GM11168 (cell line): ENCODE measurements at regions not wholly inside any gene's neighbourhood (a gene's known extent, or its start where the extent isn't known, plus 50 kb on each side); places are given as distances from the start of the nearest gene placed in this dataset.
"Not testable (repeated sequence)": the region's sequence is repeated elsewhere in the genome, so short reads cannot be mapped to it uniquely, and the experiment has no call there.

ENCODE experiments used
- in situ Hi-C: fragments of 300-500 bp; cut with MboI; formaldehyde crosslinking; loops from one replicate; pipeline ENCODE4 v1.12.0; 2022; ENCODE audit warnings: low sequenced_read_pairs; ENCODE audit not compliant: unreplicated experiment

DNA sequence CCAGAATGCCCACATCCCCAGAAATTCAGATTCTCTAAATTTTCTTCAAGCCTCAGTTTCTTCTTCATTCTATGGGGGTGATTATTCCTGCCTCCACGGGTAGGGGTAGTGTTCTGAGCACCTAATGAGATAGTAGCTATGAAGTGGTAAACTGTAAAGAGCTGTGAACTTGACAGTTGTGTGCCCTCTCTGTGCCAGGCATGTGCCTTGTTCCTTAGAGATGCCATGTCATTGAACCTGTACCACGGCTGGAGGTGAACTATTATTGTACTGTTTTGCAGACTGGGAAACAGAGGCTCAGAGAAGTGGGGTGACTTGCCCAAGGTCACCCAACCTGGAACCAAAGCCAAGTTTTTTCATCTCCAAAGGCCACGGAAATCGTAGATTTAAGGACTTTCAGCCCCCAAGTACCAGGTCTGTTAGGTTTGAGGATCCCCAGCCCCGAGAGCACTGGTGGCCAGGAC is 67.7 kb upstream of the SIRPA start:
- in situ Hi-C loops: no loop called here

GRCh38 chr20:1825938-1826445 is 69.2 kb upstream of the SIRPA start:
- in situ Hi-C loops: no loop called here

- in situ Hi-C loops: no loop called here
These were observed 69.7 kb upstream of the SIRPA start for GRCh38 chr20:1825507-1825906.

DNA sequence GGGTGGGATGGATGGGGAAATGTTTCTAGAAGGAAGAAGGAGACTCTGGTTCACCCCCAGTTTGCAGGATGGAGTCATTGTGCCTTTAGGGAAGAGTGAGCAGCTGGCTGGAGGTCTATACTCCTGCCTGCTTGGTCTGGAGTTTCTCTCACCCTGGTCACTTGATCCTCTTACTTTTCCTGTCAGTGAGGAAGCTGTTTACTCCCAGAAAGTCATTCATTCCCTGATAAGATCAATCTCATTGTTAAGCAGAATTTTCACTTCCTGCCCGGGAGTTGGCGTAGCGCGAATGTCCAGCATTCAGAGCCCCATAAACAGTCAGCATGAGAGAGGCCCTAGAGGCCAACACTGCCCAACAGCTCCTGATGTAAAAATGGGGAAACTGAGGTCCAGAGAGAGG is 70.4 kb upstream of the SIRPA start:
- in situ Hi-C loops: no loop called here

- in situ Hi-C loops: no loop called here
These were observed 71.0 kb upstream of the SIRPA start for GRCh38 chr20:1824181-1824580.

DNA sequence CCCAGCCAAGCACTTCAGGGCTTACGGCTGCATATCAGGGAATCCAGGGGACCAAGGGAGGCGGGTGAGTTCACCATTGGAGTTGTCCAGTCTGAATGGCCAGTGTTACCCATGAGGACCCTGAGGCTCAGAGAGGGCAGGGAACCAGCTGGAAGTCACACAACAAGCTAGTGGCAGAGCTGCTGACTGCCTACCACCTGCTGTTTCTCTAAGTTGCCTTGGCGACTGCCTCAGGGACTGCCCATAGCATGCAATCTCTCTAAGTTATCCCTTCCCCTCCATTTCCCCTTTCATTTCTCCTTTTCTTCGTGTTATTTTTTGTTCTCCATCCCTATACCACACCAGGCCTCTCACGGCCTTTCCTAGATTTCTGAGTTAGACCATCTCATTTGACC is 71.8 kb upstream of the SIRPA start:
- in situ Hi-C loops: no loop called here

GRCh38 chr20:1822564-1823449 is 72.4 kb upstream of the SIRPA start:
- in situ Hi-C loops: no loop called here

DNA sequence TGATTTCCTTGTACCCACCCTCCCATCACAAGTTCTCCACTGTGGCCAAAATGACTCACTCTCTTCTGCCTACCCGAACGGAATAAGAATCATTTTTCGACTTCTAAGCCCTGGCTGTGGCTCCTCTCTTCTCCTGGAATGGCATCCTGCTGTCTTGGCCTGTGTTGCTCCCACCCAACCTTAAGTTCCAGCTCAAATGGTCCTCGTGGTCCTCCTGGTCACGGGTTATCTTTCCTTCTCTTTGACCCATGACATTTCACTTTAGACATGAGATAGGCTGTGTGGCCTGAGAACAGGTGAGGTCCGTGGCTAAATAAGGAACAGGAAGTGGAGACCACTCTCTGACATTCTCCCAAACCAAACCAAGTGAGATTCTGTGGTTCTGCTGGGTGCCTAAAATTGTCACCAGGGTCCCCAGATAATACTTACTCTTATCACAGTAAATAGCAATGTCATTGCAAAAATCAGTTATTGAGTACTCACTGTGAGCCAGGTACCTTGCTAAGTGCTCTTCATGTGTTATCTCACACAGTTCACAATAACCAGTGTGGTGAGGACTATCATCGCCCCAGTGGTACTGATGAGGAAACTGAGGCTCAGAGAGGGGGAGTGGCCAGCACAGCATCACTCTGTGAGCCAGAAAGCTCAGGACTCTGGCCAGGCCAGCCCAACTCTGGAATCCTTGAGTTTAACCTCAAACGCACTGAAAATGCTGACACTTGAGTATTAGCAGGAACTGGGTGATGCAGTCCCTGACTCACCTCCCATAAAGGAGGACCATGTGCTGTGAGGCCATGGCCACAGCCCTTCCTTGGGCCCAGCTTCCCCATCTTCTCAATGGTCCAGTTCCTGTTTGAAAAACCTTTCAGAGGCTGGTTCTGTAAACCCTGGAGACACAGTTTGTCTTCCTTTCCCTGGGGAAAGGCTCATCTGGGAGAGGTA is 74.8 kb upstream of the SIRPA start:
- in situ Hi-C loops: no loop called here

DNA sequence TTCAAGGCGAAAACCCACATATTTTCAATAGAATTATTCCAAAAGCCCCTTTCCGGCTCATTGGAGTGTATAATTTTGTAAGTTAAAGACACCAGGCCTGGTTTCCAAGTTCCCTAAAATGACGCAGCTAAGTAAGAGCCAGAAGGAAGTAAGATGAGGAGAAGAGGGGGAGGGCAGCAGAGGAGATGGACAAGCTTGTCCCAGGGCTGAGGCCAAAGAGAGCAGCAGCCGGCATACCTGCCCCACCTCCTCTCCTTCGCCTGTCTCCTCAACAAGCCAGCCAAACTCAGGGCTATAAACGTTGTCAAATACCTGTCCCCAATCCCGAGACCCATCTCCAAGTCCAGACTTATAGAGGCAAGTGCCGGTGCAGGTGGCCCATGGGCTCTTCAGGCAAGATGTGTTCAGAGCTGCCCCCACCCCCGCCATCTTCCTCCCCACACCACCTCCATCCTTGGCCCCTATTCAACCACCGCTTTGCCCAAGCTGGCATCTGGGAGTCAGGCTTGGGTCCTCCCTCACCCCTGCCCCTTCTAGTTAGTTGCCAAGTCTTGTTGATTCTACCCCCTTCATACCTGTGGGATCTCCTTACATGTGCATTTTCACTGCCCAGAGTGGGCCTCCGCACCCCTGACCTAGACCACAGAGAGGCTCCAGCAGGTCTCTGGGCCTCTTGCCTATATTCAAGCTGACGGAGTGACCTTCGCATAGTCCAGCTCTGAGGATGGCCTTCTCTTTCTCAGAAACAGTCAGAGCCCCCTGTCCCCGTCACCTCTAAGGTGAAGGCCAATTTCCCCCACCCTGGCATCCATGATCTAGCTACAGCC is 75.7 kb upstream of the SIRPA start:
- in situ Hi-C loops: no loop called here

DNA sequence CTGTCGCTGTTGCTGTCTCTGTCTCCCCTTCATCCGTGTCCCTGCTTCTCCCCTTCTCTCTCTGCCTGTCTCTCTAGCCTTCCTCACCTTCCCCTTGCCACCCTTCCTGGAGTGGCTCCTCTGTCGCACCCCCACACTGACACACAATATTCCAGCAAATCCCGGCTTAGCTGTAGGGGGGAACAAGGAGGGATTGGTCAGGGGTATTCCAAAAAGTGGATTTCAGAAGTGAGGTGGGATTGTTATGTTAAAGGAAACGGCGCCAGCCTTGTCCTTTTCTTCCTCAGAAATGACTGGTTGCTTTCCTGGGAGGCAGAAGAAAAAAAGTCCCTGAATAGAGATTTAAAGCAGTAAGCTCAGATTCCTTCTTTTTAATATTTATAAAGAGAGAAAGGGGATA is 76.3 kb upstream of the SIRPA start:
- in situ Hi-C loops: no loop called here

- in situ Hi-C loops: no loop called here
These were observed 76.9 kb upstream of the SIRPA start for GRCh38 chr20:1818247-1818840.

- in situ Hi-C loops: no loop called here
These were observed 77.5 kb upstream of the SIRPA start for GRCh38 chr20:1817577-1818211.

DNA sequence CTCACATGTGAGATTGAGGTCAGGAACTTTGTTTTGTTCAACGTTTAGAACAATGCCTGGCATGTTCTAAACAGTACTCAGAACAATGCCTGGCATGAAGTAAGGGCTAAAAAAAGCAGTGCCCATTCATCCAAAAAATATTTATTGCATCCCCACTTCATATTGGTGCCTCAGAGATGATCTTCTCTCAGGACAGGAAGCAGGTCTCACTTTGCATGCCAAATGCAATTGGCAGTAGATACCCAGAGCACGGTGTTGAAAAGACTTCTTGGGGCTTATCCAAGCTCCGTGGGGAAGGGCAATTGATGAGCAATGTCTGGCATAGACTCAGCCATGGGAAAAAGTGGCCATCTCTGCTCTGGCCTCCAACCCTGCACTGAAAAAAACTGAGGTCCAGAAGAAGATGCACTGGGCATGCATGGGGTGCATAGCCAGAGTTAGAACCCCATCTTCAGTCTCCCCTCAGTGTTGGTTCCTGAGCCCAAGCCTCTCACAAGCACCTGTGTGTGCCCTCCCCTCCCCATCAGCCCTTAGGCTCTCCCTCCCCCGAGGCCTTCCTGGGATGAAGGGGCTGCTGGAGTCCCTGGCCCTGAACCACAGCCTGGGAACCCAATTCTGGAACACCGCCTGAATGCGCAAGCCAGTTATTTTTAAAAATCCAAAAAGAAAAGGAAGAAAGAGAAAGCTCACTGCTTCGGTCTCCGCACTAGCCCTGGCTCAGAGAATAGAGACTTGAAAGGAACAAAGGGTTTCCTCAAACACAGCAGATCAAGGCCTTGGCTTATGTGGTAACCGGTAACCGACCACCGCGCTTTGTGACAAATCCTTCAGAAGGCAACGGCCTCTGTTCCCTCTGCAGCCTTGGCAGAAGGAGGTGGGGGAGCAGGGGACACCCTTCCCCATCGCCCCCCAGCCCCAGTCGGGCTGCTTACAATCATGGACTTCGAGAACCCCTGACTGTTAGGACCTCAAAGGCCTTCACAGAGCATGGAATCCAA is 78.5 kb upstream of the SIRPA start:
- in situ Hi-C loops: no loop called here

- in situ Hi-C loops: no loop called here
These were observed 79.6 kb upstream of the SIRPA start for GRCh38 chr20:1815502-1816085.

- in situ Hi-C loops: not testable (repeated sequence)
These were observed 80.3 kb upstream of the SIRPA start for GRCh38 chr20:1814861-1815260.

DNA sequence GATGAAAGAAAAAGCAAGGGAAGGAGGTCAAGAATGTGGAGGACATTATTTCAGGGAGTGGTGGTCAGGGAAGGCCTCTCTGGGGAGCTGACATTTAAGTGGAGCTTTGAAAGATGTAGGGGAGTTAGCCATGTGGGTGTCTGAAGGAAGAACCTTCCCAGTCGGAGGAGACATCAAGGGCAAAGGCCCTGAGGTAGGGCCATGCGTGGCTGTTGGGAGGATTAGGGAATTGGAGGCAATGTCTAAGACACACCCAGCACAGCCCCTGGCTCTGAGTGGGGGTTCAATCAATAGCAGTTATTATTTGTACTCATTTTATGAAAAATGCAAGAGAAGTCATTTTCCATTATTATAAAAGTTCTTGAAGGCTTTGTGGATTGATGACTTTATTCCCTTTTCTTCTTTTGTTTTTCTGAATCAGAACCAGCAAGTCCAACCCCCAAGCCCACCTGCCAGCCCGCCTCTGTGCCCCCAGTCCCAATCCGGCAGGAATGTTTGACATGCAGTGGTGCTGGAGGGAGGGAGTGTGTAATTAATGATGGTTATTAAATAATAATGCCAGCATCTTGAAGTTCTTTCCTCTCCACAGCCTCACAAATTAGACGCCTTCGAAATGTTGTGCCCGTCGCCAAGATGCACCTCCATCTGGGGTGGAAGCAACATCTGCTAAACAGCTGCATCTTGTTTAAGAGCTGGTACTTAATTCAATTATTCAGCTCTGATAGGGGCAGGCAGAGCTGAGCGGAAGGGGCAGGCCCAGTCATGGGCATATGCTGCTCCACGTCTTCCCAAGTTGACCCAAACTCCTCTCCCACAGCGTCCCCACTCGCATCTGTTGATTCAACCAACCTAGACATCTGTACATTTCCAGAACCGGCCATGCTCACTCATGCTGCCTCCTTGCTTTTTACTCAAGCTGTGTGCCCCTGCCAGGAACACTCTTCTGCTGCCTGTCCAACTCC is 81.3 kb upstream of the SIRPA start:
- in situ Hi-C loops: no loop called here
